DND-41 (cell line): ENCODE measurements at regions not wholly inside any gene's neighbourhood (a gene's known extent, or its start where the extent isn't known, plus 50 kb on each side); places are given as distances from the start of the nearest gene placed in this dataset.

Source experiments
- ATAC-seq: fragments of 200-7000 bp; cut with Tn5 transposase; 3 replicates; pipeline ENCODE4 v1.9.1; 2021; ENCODE audit warnings: low read depth; ENCODE audit not compliant: insufficient read depth
- DNase-seq: peaks from one replicate; pipeline ENCODE4 v3.0.0-alpha.2; 2020
- H2AFZ ChIP-seq: 2 replicates; pipeline ENCODE4 v1.6.0; 2012; ENCODE audit warnings: low read depth, low read length
- H3K27ac ChIP-seq: 2 replicates; pipeline ENCODE4 v1.5.1; 2012; ENCODE audit warnings: low read length, inconsistent platforms
- H3K27me3 ChIP-seq: fragments of 200-600 bp; sonication (generic); 2 replicates; pipeline ENCODE4 v1.6.0; 2012; ENCODE audit warnings: low read length, mild to moderate bottlenecking, inconsistent platforms; ENCODE audit not compliant: insufficient read depth, poor library complexity
- H3K36me3 ChIP-seq: 2 replicates; pipeline ENCODE4 v1.5.1; 2012; ENCODE audit warnings: low read length, inconsistent platforms; ENCODE audit not compliant: insufficient read depth
- H3K4me1 ChIP-seq: 2 replicates; pipeline ENCODE4 v1.5.1; 2012; ENCODE audit warnings: mild to moderate bottlenecking, low read length; ENCODE audit not compliant: insufficient read depth
- H3K4me2 ChIP-seq: 2 replicates; pipeline ENCODE4 v1.6.0; 2012; ENCODE audit warnings: mild to moderate bottlenecking, moderate library complexity, low read length, inconsistent platforms; ENCODE audit not compliant: insufficient read depth
- H3K4me3 ChIP-seq, 2 experiments: fragments of 200-600 bp in 1 of 2; shearing (Covaris generic) in 1 of 2; 2 replicates each; pipeline ENCODE4 v1.5.1; 2012 to 2016; ENCODE audit warnings: inconsistent platforms in 2 of 2, low read length in 2 of 2, mild to moderate bottlenecking in 2 of 2, low read depth in 1 of 2, moderate library complexity in 1 of 2
- H3K79me2 ChIP-seq: 2 replicates; pipeline ENCODE4 v1.6.0; 2012; ENCODE audit warnings: low read length, inconsistent platforms; ENCODE audit not compliant: insufficient read depth
- H3K9ac ChIP-seq: 2 replicates; pipeline ENCODE4 v1.6.0; 2012; ENCODE audit warnings: low read depth, mild to moderate bottlenecking, inconsistent platforms, low read length, moderate library complexity
- H3K9me3 ChIP-seq: 2 replicates; pipeline ENCODE4 v1.5.1; 2012; ENCODE audit warnings: low read length, moderate library complexity, mild to moderate bottlenecking, inconsistent platforms; ENCODE audit not compliant: insufficient read depth, severe bottlenecking
- H4K20me1 ChIP-seq: 2 replicates; pipeline ENCODE4 v1.6.0; 2012; ENCODE audit warnings: low read length; ENCODE audit not compliant: insufficient read depth
- CTCF ChIP-seq: IDR thresholded peaks from 2 replicates; pipeline ENCODE4 v1.5.1; 2012; ENCODE audit warnings: borderline replicate concordance, low read length, moderate library complexity, mild to moderate bottlenecking; ENCODE audit not compliant: poor library complexity, severe bottlenecking; ENCODE audit errors: extremely low read depth
- EZH2 ChIP-seq: IDR thresholded peaks from 3 replicates; pipeline ENCODE4 v1.6.1; 2012; ENCODE audit warnings: borderline replicate concordance, low read depth, mild to moderate bottlenecking, moderate library complexity, low read length, inconsistent platforms; ENCODE audit not compliant: severe bottlenecking

GRCh38 chr19:31413353-31413752 is 64.1 kb upstream of the TSHZ3 start:
- ATAC-seq: no peak
- H3K27ac ChIP-seq: no peak overlapping the region

DNA sequence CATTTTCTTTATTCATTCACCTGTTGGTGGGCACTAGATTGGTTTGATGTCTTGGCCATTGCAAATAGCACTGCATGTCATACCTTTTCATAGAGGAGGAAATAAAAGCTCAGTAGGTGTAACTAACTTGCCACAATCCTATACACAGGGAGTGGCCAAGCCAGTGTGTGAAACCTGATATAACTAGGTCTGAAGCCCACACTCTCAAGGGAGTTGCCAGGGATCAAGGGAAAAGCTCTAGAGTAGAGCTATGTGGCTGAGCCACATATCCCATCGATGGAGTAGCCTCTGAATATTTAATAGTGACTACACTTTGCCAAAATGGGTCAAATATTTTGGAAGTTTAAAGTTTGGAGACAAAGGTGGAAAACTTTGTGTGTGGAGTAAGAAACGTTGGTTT is 66.1 kb upstream of the TSHZ3 start:
- TF ChIP-seq EZH2 (no peak), CTCF (no peak)
- Histone ChIP-seq H3K79me2 (no peaks in the 10 kb centered on the region), H3K4me1 (no peaks in the 10 kb centered on the region), H2AFZ (no peak overlapping the region), H3K27ac (no peak overlapping the region), H3K4me2 (no peak overlapping the region), H3K9ac (no peak overlapping the region), H4K20me1 (no peaks in the 10 kb centered on the region), H3K9me3 (no peaks in the 10 kb centered on the region), H3K4me3 (no peak overlapping the region), H3K36me3 (no peaks in the 10 kb centered on the region), H3K27me3 (peaks cover 7% of the 10 kb centered on the region)
- DNase-seq: no peak
- ATAC-seq: no peak

More at GRCh38 chr19:31413353-31413752, 64.1 kb upstream of the TSHZ3 start:
- Histone ChIP-seq H3K27me3 (peaks cover 4% of the 10 kb centered on the region), H3K36me3 (no peaks in the 10 kb centered on the region), H3K9ac (no peak overlapping the region), H3K4me1 (no peaks in the 10 kb centered on the region), H3K4me3 (no peak overlapping the region), H4K20me1 (no peaks in the 10 kb centered on the region), H3K79me2 (no peaks in the 10 kb centered on the region), H3K9me3 (no peaks in the 10 kb centered on the region), H3K4me2 (no peak overlapping the region), H2AFZ (no peak overlapping the region)
- TF ChIP-seq CTCF (no peak), EZH2 (no peak)
- DNase-seq: no peak

GRCh38 chr19:31416548-31416947 is 67.3 kb upstream of the TSHZ3 start:
- no peaks in the 10 kb centered on the region for H3K9me3 ChIP-seq
- H4K20me1 ChIP-seq: no peaks in the 10 kb centered on the region
- ATAC-seq (no peak), DNase-seq (no peak)
- H3K27ac ChIP-seq: no peak overlapping the region
- no peak for TF ChIP-seq EZH2
- TF ChIP-seq CTCF: no peak
- H3K4me2 ChIP-seq: no peak overlapping the region
- no peak overlapping the region for H3K4me3 ChIP-seq
- H2AFZ ChIP-seq: no peak overlapping the region
- no peaks in the 10 kb centered on the region for H3K4me1 ChIP-seq
- H3K79me2 ChIP-seq: no peaks in the 10 kb centered on the region
- H3K27me3 ChIP-seq: peaks cover 10% of the 10 kb centered on the region
- H3K9ac ChIP-seq: no peak overlapping the region
- H3K36me3 ChIP-seq: no peaks in the 10 kb centered on the region

GRCh38 chr19:31418055-31418454 is 68.8 kb upstream of the TSHZ3 start:
- Histone ChIP-seq H2AFZ (no peak overlapping the region), H4K20me1 (no peaks in the 10 kb centered on the region), H3K27me3 (peaks cover 10% of the 10 kb centered on the region), H3K27ac (no peak overlapping the region), H3K79me2 (no peaks in the 10 kb centered on the region), H3K4me3 (no peak overlapping the region), H3K4me1 (no peaks in the 10 kb centered on the region), H3K36me3 (no peaks in the 10 kb centered on the region), H3K9me3 (no peaks in the 10 kb centered on the region), H3K9ac (no peak overlapping the region), H3K4me2 (no peak overlapping the region)
- DNase-seq (no peak), ATAC-seq (no peak)
- TF ChIP-seq CTCF: no peak
- TF ChIP-seq EZH2: no peak
